GM18907 (cell line): ENCODE measurements at regions not wholly inside any gene's neighbourhood (a gene's known extent, or its start where the extent isn't known, plus 50 kb on each side); places are given as distances from the start of the nearest gene placed in this dataset.
A peak's percentile ranks its signal among the peaks of the same experiment; 100 is the strongest.

Experiments used
- ATAC-seq: cut with Tn5 transposase; IDR thresholded peaks from one replicate; pipeline ENCODE4 v1.9.1; 2021; ENCODE audit warnings: mild to moderate bottlenecking, moderate library complexity; ENCODE audit not compliant: unreplicated experiment

GRCh38 chrX:129188231-129188630, 335.1 kb downstream of the SMARCA1 start:
- no peak for ATAC-seq

GRCh38 chrX:129176710-129177109, 346.6 kb downstream of the SMARCA1 start:
- ATAC-seq: no peak

- ATAC-seq: no peak
These were observed 362.2 kb downstream of the SMARCA1 start for GRCh38 chrX:129161108-129161507.

GRCh38 chrX:129158505-129158904, 364.8 kb downstream of the SMARCA1 start:
- ATAC-seq: no peak

- no peak for ATAC-seq
These were observed 377.4 kb downstream of the SMARCA1 start for GRCh38 chrX:129145840-129146272.

- no peak for ATAC-seq
These were observed 377.9 kb downstream of the SMARCA1 start for GRCh38 chrX:129145385-129145784.

- ATAC-seq: peak; percentile 68
These were observed 378.9 kb downstream of the SMARCA1 start for GRCh38 chrX:129144172-129145038.

- ATAC-seq: no peak
These were observed 383.3 kb downstream of the SMARCA1 start for GRCh38 chrX:129139837-129140598.

- ATAC-seq: no peak
These were observed 398.0 kb downstream of the SMARCA1 start for GRCh38 chrX:129125122-129125914.

GRCh38 chrX:129123795-129124194, 399.5 kb downstream of the SMARCA1 start:
- ATAC-seq: no peak

GRCh38 chrX:129116676-129117470, 406.4 kb downstream of the SMARCA1 start:
- ATAC-seq: no peak

- ATAC-seq: no peak
These were observed 407.4 kb downstream of the SMARCA1 start for GRCh38 chrX:129115935-129116334.

GRCh38 chrX:129115104-129115503, 408.2 kb downstream of the SMARCA1 start:
- ATAC-seq: peak; percentile 88

- ATAC-seq: no peak
These were observed 412.1 kb downstream of the SMARCA1 start for GRCh38 chrX:129111081-129111798.

- ATAC-seq: no peak
These were observed 414.4 kb downstream of the SMARCA1 start for GRCh38 chrX:129108936-129109335.

GRCh38 chrX:129099207-129099606, 424.1 kb downstream of the SMARCA1 start:
- ATAC-seq: no peak

GRCh38 chrX:129097668-129098067, 425.6 kb downstream of the SMARCA1 start:
- no peak for ATAC-seq

GRCh38 chrX:129093706-129094105, 429.6 kb downstream of the SMARCA1 start:
- no peak for ATAC-seq

GRCh38 chrX:129092757-129093156, 430.5 kb downstream of the SMARCA1 start:
- ATAC-seq: no peak

GRCh38 chrX:129092242-129092641, 431.0 kb downstream of the SMARCA1 start:
- no peak for ATAC-seq
